ENCODE measurements at regions not wholly inside any gene's neighbourhood (a gene's known extent, or its start where the extent isn't known, plus 50 kb on each side); places are given as distances from the start of the nearest gene placed in this dataset.

- DNase-seq (ENCODE audit: low read depth): no peak
- no peak overlapping the region for H3K4me3 ChIP-seq (ENCODE audit: low read depth, low read length)
- TF ChIP-seq, protein P1, sequence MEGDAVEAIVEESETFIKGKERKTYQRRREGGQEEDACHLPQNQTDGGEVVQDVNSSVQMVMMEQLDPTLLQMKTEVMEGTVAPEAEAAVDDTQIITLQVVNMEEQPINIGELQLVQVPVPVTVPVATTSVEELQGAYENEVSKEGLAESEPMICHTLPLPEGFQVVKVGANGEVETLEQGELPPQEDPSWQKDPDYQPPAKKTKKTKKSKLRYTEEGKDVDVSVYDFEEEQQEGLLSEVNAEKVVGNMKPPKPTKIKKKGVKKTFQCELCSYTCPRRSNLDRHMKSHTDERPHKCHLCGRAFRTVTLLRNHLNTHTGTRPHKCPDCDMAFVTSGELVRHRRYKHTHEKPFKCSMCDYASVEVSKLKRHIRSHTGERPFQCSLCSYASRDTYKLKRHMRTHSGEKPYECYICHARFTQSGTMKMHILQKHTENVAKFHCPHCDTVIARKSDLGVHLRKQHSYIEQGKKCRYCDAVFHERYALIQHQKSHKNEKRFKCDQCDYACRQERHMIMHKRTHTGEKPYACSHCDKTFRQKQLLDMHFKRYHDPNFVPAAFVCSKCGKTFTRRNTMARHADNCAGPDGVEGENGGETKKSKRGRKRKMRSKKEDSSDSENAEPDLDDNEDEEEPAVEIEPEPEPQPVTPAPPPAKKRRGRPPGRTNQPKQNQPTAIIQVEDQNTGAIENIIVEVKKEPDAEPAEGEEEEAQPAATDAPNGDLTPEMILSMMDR (conservative IDR thresholded peaks at IDR 0.05; ENCODE audit: low read depth, low read length): no peak
These were observed 105.5 kb downstream of the DLL1 start for GRCh38 chr6:170185175-170185978.

DNA sequence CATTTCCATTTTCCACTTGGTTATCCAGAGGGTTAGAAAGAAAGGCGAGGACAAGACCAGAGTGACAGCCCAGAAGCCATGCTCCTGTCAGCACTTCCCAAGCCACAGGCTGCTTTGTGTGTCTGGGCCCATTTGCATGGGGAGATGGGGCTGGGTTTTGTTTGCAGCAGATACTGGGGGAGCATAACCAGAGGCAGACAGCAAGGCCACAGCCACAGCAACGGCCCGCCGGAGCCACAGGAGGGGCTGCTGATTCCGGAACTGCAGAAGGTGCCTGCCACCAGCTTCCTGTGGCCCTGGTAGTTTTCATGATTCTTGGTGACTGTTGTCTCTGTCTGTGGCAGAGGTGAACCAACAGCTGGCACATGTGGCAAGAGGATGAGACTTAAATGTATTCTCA is 106.6 kb downstream of the DLL1 start:
- no peak overlapping the region for H3K4me3 ChIP-seq (ENCODE audit: low read depth, low read length)
- no peak for DNase-seq (ENCODE audit: low read depth)
- TF ChIP-seq, protein P1 (conservative IDR thresholded peaks at IDR 0.05; ENCODE audit: low read depth, low read length): no peak

DNA sequence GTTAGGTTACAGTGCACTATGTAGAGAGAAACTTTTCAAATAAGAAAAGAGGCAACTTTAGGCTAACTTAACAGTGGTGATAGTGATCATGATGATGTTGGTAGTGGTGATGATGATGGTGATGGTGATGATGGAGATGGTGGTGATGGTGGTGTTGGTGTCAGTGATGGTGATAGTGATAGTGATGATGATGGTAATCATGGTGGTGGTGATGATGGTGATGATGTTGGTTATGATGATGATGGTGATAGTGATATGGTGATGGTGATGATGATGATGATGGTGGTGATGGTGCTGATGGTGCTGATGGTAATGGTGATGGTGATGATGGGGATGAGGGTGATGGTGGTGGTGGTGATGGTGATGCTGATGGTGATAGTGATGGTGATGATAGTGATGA is 107.4 kb downstream of the DLL1 start:
- TF ChIP-seq, protein P1 (conservative IDR thresholded peaks at IDR 0.05; ENCODE audit: low read depth, low read length): no peak
- DNase-seq (ENCODE audit: low read depth): no peak
- H3K4me3 ChIP-seq (ENCODE audit: low read depth, low read length): no peak overlapping the region

DNA sequence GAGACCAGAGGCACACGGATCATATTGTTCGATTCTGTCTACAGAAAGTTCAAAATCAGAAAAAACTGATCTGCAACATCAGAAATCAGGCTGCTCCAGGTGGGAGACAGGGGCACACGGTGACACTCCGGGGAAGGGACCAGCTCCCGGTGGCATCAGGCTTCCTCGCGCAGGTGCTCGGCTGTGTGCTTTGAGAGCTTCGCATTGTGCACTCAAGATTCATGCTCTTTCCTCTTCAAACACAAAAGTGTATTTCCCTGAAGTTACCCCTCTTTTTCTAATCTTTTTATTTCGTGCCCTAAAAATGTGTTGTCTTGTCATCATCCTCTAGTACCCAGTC is 108.1 kb downstream of the DLL1 start:
- no peak for DNase-seq (ENCODE audit: low read depth)
- H3K4me3 ChIP-seq (ENCODE audit: low read depth, low read length): no peak overlapping the region
- TF ChIP-seq, protein P1 (conservative IDR thresholded peaks at IDR 0.05; ENCODE audit: low read depth, low read length): no peak

GRCh38 chr6:170182093-170182780 is 108.6 kb downstream of the DLL1 start:
- DNase-seq (ENCODE audit: low read depth): no peak
- H3K4me3 ChIP-seq (ENCODE audit: low read depth, low read length): no peak overlapping the region
- TF ChIP-seq, protein P1 (conservative IDR thresholded peaks at IDR 0.05; ENCODE audit: low read depth, low read length): no peak

GRCh38 chr6:170181338-170181690 is 109.6 kb downstream of the DLL1 start:
- no peak overlapping the region for H3K4me3 ChIP-seq (ENCODE audit: low read depth, low read length)
- TF ChIP-seq, protein P1 (conservative IDR thresholded peaks at IDR 0.05; ENCODE audit: low read depth, low read length): no peak
- DNase-seq (ENCODE audit: low read depth): no peak
